GM19372 (cell line): ENCODE measurements at regions not wholly inside any gene's neighbourhood (a gene's known extent, or its start where the extent isn't known, plus 50 kb on each side); places are given as distances from the start of the nearest gene placed in this dataset.
A peak's percentile ranks its signal among the peaks of the same experiment; 100 is the strongest.
"Not testable (repeated sequence)": the region's sequence is repeated elsewhere in the genome, so short reads cannot be mapped to it uniquely, and the experiment has no call there.

Experiments used
- ATAC-seq: cut with Tn5 transposase; IDR thresholded peaks from one replicate; pipeline ENCODE4 v1.9.1; 2021; ENCODE audit warnings: mild to moderate bottlenecking, low read depth, moderate library complexity; ENCODE audit not compliant: unreplicated experiment

DNA sequence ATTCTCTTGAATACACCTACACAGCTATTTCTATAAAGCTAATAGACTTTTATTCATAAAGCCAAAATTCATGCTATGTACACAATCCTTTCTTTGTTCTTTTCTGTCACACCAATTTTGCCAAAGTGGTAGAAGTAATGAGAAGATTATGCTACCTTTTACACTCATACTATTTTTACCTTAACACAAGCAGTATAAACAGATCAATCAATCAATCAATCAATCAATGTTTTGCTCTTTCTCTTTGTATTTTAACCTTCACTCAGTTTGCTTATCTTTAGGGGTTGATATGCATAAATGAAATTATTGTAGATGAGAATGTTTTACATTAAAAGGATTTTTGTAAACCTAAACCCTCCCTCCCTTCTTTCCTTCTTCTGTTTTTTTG, 878.6 kb downstream of the RAPGEF2 start:
- ATAC-seq: no peak

DNA sequence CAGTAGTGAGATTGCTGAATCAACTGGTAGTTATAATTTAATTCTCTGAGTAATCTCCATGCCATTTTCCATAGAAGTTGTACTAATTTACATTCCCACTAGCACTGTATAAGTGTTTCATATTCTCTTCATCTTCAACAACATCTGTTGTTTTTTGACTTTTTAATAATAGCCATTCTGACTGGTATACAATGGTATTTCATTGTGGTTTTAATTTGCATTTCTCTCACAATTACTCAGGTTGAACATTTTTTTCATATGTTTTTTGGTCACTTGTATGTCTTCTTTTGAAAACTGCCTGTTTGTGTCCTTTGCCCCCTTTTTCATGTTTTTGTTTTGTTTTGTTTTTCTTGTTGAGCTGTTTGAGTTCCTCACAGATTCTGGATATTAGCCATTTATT, 880.2 kb downstream of the RAPGEF2 start:
- no peak for ATAC-seq

DNA sequence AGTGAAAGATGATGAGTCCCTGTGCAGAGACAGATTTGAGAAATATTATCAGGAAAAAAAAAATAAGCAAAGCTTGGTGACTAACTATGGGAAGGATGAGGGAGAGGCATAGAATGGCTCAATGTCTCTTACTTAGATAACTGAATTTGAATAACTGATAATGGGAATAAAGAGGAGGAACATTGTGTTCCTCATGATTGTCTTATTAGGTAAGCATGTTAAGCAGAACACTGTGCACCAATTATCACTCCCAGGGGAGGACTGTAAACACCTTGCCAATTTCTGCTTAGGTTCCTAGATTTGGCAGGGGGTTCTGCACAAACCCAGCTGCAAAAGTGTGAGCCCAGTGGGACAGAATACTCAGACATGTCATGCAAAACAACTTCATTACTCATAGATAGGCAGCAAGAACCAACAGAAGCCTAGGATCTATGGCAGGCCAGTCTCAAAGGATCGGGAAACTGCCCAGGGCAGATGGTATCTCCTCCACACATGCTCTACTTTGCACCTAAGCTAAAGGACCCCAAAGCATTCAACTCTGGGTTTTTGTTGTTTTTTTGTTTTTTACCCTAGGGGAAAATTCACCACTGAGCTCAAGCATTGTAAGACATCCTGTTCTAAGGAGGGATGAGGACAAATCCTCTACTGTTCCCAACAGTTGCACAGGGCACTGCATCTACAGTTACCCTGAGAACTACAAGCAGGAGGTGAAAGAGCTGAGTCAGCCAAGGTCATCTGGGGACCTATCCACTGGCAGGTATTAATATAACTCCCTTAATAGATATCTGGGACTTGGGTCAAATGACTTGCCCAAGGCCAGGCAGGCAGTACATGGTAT, 907.0 kb downstream of the RAPGEF2 start:
- no peak for ATAC-seq

GRCh38 chr4:160019936-160020335, 917.1 kb downstream of the RAPGEF2 start:
- ATAC-seq: no peak

DNA sequence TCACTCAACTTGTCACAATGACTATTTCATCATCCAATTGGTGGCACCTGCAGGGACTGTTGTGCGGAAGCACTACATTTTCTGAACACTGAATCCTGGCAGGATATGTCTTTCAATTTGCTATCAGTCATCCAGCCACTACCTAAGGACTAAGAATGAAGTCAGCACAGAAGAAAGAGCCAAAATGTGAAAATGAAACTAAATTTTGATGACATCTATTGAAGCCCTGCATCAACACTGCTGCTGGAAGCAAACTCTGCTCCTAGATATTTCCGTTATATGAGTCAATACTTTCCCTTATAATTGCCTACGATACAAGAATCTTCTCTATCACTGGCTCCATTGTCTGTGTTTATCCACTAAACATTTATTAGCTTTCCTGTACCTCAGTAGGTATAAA, 917.9 kb downstream of the RAPGEF2 start:
- ATAC-seq: no peak

DNA sequence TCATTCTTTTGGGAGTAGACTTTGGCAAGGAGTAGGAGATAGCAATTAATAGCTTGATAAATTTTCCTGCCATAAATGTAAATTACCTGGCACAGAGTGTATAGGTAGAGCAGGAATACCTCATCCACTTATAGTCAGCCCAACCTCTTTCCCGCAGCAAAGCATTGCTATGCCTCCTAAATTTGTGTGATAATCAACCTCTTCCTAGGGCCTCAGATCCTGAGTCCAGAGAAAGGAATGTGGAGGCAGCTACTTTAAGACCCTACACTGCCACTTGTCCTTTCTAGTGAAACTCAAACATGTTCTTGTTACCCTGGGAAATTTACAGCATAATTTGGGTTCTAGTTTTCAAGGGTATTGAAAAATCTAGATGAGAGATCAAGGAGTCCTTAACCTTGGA, 919.0 kb downstream of the RAPGEF2 start:
- ATAC-seq: no peak

- ATAC-seq: no peak
Measured at GRCh38 chr4:160026721-160027120, 923.8 kb downstream of the RAPGEF2 start.

DNA sequence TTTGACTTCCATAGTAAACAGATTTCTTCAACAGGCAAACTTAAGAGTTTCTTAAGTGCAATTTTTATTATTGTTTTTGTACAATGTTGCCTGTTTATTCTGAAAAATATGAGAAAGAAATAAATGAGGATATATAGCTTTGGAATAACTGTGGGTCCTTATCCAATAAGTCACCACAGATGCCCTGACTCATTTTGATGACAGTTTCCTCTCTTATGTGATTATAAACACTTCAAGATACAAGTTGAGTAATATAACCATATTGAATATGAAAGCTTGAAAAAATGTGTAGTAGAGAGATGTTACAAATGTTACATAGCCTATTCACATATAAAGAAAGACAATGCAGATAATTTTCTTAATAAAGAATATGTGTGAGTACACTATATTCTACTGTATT, 931.6 kb downstream of the RAPGEF2 start:
- ATAC-seq: no peak

- ATAC-seq: no peak
Measured at GRCh38 chr4:160038615-160039014, 935.7 kb downstream of the RAPGEF2 start.

GRCh38 chr4:160044693-160045092, 941.8 kb downstream of the RAPGEF2 start:
- ATAC-seq: no peak

DNA sequence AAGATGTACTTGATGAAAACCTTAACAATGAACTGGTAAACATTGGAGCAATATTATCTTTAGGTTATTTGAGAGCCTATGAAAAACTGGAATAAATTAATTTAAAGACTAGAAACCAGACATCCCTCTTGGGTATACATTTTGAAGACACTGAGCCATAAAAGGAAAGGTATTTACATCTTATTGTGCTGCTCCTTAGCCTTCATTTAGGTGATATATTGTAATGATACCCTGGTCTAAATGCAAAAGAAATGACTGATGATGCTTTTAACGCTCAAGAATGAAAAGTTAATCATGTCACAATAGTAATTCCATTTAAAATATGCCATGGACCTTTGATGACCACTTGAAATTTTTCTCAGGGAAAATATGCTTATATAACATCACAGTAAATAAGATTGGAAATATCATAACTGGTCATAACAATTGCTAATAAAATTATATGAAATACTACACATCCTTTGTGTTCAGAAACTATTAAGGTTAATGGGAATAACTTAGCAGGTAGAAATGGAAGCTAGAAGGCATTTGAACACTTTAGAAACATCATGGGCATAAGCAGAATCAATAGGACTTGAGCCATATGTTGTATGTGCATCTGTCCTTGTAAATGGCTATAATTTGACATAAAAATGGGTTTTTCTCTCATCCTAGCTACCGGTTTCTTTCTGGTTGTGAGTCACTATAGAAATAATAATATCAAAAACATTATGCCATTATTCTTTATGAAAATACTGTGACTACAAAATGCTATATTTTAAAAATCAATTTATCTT, 979.7 kb downstream of the RAPGEF2 start:
- ATAC-seq: no peak

DNA sequence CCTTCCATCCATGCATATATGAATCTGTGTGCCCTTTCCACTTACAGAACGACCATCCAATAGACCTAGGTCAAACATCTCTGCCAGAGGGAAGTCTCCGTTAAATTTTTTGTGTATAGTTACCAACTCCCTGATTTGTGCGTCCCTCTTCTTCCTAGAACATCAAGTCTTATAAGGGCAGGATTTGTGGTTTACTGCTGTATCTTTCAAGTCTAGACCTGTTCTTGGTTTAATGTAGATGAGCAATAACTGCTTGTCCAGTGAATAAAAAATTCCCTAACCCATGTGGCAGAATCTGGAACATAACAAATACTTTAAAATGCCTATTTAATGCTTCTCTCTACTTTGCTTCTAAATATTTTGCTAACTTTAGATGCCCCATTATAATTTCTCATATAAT, 988.8 kb downstream of the RAPGEF2 start:
- no peak for ATAC-seq

DNA sequence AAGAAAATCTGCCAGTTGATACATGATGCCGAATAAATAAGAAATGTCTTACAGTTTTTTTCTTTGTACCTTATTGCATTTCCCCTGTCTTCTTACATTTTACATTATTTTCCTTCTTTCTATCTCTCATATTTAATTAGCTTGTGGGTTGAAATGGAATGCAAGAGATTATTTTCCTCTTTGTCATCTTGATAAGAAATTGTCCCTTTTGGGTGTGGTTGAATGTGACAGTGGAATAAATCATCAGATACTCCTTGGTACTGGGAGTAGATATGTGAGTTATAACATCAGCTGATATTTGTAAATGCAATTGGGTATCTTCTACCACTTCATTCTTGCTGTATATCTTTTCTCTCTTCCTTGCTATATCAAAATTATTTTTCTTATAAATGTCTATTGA, 997.4 kb downstream of the RAPGEF2 start:
- ATAC-seq: no peak

DNA sequence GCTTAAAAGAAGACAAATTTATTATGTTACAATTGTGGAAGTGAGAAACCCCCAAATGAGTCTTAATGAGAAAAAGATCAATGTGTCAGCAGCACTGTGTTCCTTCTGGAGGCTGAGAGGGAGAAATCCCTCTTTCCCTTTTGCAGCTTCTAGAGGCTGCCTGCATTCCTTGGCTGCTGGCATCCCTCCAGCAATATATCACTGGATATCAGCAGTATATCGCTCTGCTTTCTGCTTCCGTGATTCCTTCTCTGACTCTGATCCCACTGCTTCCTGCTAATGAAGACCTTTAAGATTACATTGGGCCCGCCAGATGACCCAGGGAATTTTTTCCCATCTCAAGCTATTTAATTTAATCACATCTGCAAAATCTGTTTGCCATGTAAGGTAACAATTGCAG, 1008.0 kb downstream of the RAPGEF2 start:
- ATAC-seq: no peak

DNA sequence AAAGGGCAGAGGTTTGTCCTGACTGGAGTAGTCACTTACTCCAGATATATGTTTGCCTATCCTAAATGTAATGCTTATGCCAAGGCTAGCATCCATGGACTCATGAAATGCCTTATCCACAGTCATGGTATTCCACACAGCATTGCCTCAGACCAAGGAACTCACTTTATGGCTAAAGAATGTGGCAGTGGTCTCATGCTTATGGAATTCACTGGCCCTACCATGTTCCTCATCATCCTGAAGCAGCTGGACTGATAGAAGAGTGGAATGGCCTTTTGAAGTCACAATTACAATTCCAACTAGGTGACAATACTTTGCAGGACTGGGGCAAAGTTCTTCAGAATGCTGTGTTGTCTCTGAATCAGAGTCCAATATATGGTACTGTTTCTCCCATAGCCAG, 1014.8 kb downstream of the RAPGEF2 start:
- ATAC-seq: no peak

GRCh38 chr4:160125576-160126287, 1022.9 kb downstream of the RAPGEF2 start:
- not testable (repeated sequence) for ATAC-seq

GRCh38 chr4:160127211-160127610, 1024.3 kb downstream of the RAPGEF2 start:
- ATAC-seq: no peak

GRCh38 chr4:160129439-160129838, 1026.6 kb downstream of the RAPGEF2 start:
- no peak for ATAC-seq

DNA sequence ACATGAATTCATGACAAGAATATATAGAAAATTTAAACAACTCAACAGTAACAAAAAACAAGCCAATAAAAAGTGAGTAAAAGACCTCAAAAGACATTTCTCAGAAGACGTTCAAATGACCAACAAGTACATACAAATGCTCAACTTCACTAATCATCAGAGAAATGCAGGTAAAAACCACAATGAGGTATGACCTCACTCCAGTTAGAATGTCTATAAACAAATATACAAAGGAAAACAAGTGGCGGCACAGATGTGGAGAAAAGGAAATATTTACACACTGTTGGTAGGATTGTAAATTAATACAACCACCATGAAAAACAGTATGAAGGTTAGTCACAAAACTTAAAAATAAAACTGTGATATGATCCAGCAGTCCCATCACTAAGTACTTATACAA, 1033.1 kb downstream of the RAPGEF2 start:
- ATAC-seq: no peak

DNA sequence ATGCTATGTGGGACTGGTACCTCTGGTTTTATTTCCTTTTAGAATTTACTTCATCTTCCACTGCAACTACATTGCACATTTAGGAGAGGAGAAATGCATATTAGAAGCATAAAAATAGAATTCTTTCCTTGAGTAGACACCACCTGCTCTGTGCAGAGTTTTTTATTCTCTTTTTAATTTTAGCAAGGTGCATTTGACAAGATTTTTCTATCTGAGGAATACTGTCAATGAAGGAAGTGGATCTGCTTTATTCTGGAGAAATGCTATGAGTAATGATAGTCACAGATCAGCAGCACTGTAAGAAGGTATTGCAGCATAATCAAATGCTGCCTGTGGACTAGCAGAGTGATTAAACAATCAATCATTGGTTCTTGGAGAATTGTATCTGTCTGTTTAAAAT, 1038.3 kb downstream of the RAPGEF2 start:
- no peak for ATAC-seq

DNA sequence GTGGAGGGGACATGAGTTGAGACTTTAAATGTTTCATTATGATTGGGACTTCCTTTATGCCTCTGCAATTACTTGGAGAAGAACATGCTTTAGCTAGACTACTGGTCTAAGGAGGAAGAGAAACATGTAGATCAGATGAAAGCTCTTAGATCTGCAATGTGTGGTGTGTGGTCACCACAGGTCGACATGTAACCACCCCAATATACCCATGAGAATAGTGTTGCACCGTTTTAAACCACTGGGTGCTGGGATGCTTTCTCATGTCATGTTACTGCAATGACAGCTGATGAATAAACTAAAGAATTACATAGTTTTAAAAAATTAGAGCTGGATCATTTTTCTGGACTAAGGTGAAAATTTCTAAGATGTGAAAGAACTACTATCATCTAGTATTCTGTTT, 1039.7 kb downstream of the RAPGEF2 start:
- ATAC-seq: peak; percentile 100
